SK-N-MC (cell line): ENCODE measurements at regions not wholly inside any gene's neighbourhood (a gene's known extent, or its start where the extent isn't known, plus 50 kb on each side); places are given as distances from the start of the nearest gene placed in this dataset.
"Not testable (repeated sequence)": the region's sequence is repeated elsewhere in the genome, so short reads cannot be mapped to it uniquely, and the experiment has no call there.

Experiments
- DNase-seq: peaks from one replicate; pipeline ENCODE4 v3.0.0-alpha.2; 2011; ENCODE audit warnings: low read depth, low spot score
- H3K27ac ChIP-seq: fragments of 200-600 bp; sonication (generic); 2 replicates; pipeline ENCODE4 v1.5.1; 2016; ENCODE audit warnings: mixed run types
- H3K36me3 ChIP-seq: fragments of 200-600 bp; sonication (generic); 2 replicates; pipeline ENCODE4 v1.6.1; 2017; ENCODE audit warnings: antibody characterized with exemption, low read length, mixed read lengths; ENCODE audit not compliant: insufficient read depth
- H3K4me3 ChIP-seq: fragments of 200-600 bp; sonication (generic); 2 replicates; pipeline ENCODE4 v1.5.1; 2016
- H3K9ac ChIP-seq: fragments of 200-600 bp; sonication (generic); 2 replicates; pipeline ENCODE4 v1.8.0; 2017; ENCODE audit warnings: mixed run types, mixed read lengths; ENCODE audit not compliant: insufficient read length
- H3K9me3 ChIP-seq: fragments of 200-600 bp; sonication (generic); 2 replicates; pipeline ENCODE4 v1.6.1; 2017; ENCODE audit warnings: low read depth, mild to moderate bottlenecking, antibody characterized with exemption, low read length, moderate library complexity, mixed read lengths
- EZH2 ChIP-seq: fragments of 200-600 bp; sonication (generic); IDR thresholded peaks from one replicate; pipeline ENCODE4 v1.6.1; 2017; ENCODE audit warnings: antibody characterized with exemption
- FOXP2 ChIP-seq: optimal IDR thresholded peaks from 2 replicates; pipeline ENCODE3; 2011; ENCODE audit warnings: mild to moderate bottlenecking, moderate library complexity; ENCODE audit not compliant: insufficient read depth; ENCODE audit errors: extremely low read length, control extremely low read depth
- POLR2AphosphoS5 ChIP-seq: IDR thresholded peaks from 2 replicates; pipeline ENCODE4 v1.6.1; 2012; ENCODE audit warnings: mild to moderate bottlenecking, low read depth, low read length, borderline replicate concordance

- not testable (repeated sequence) for H3K9me3 ChIP-seq, H3K27ac ChIP-seq, H3K4me3 ChIP-seq, H3K9ac ChIP-seq, DNase-seq, H3K36me3 ChIP-seq
These were observed 115.5 kb upstream of the FAM20C start for GRCh38 chr7:76829-77395.

GRCh38 chr7:78862-79261 lies 113.5 kb upstream of the FAM20C start:
- not testable (repeated sequence) for H3K4me3 ChIP-seq, DNase-seq, H3K9ac ChIP-seq, H3K27ac ChIP-seq, H3K36me3 ChIP-seq, H3K9me3 ChIP-seq

DNA sequence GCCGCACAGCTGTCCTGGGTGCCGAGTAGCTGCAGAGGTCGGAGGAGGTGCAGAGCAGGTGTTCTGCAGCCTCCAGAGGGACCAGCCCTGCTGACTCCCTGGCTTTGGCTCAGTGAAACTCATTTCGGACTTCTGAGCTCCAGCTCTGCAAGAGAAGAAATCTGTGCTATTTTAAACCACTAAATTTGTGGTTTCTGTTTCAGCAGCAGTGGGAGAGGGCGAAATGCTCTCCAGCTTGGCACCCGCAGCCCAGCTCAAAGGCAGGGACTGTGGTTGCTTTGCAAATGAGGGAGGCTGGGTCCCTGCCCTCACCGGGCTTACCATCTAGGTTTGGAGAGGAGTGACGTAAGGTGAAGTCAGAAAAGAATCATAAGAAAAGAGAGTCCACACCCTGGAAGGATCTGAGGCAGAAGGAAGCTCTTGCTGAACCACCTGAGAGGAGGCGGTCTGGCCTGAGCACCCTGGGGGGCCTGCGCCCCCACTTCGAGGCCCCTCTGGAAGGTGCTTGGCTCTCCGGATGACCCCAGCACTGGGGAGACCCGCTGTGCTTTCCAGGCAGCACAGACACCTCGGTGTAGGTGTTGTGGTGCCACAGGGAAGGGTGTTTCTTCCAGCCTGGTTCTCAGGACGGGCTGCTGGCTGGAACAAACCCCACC lies 112.8 kb upstream of the FAM20C start:
- H3K36me3 ChIP-seq, DNase-seq, H3K9ac ChIP-seq, H3K27ac ChIP-seq, H3K4me3 ChIP-seq, H3K9me3 ChIP-seq: not testable (repeated sequence)

DNA sequence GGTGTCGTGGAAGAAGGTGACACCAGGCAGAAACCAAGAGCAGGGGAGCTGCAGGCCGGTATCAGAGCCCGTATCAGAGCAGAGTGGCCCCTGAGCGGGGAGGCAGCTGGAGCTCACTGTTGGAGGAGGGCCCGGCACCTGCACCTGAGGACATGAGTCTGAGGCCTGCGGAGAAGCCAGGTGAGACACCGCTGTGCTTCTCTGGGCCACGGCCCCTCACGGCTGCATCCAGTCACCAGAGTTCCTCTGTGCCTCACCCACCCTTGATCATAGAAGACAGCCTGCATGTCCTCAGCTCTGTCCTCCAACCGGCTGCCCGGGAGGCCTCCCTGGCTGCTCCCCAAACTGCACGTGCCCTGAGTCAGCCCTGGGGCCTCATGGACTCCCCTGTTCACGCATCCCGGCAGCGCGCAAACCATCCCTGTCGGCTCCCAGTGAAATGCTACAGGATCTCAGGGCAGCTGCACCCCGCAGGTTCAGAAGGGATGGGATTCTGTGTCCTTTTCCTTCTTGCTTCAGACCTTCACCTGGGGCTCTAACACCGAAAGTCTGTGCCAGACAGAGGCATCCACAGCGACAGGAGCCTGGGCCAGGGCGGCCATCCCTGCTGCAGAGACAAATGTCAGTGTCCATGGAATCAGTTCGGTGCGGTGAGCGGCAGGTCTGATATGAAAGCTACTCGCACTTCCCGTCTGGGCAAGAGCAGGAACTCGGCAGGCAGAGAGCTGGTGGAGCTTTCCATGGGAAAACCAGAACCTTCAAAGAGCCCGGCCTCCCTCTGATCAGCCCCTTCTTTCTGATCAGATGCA lies 111.9 kb upstream of the FAM20C start:
- no peaks in the 10 kb centered on the region for H3K9me3 ChIP-seq
- TF ChIP-seq FOXP2, result no peak
- no peak for TF ChIP-seq POLR2AphosphoS5
- no peak for TF ChIP-seq EZH2
- DNase-seq, result no peak
- no peak overlapping the region for H3K9ac ChIP-seq
- no peak overlapping the region for H3K27ac ChIP-seq
- no peaks in the 10 kb centered on the region for H3K36me3 ChIP-seq
- H3K4me3 ChIP-seq, result no peak overlapping the region

DNA sequence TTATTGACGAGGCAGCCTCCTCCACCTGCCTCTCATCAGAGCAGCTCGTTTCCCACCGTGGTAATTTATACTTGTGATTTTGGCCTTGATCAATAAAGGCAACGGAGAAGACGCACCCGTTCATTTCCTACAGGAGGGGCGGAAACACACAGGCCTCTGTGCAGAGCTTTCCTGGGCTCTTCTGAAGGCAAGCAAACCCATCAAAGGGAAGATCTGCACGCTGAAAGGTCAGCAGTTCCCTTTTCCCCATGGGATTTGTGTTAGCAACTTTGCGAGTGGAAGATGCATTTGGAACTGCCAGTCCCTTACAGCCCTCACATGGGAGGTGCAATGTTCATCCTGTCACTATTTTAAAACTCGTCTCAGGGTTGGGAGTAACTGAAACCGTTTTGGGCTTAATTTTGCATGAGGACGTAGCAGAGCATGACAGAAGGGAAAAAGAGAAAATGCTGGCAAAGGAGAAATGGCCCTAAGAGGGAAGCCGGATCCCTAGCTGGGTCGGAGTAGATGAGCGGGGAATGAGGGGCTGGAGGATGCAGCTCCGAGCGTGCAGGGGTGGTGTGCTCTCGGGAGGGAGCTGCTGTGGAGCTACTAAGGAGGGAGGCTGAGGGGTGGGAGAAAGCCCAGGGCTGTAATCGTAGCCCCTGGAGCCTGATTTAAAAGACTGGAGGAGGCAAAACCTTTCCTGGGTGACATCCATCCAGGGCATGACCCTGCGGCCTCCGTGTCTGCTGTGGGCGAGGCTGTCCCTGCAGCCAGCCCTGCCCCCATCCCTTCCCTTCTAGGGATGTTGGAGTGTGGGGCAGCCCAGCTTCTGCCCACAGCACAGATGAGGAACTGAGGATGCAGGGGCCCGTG lies 111.1 kb upstream of the FAM20C start:
- no peaks in the 10 kb centered on the region for H3K36me3 ChIP-seq
- no peak overlapping the region for H3K27ac ChIP-seq
- H3K4me3 ChIP-seq, result no peak overlapping the region
- no peaks in the 10 kb centered on the region for H3K9me3 ChIP-seq
- H3K9ac ChIP-seq, result no peak overlapping the region
- TF ChIP-seq EZH2 (no peak), FOXP2 (no peak), POLR2AphosphoS5 (no peak)
- DNase-seq, result no peak

- TF ChIP-seq FOXP2 (no peak), POLR2AphosphoS5 (no peak), EZH2 (no peak)
- Histone ChIP-seq H3K4me3 (no peak overlapping the region), H3K36me3 (no peaks in the 10 kb centered on the region), H3K27ac (no peak overlapping the region), H3K9ac (no peak overlapping the region), H3K9me3 (no peaks in the 10 kb centered on the region)
- DNase-seq, result no peak
These were observed 110.2 kb upstream of the FAM20C start for GRCh38 chr7:81926-82756.

GRCh38 chr7:82757-83155 lies 109.6 kb upstream of the FAM20C start:
- Histone ChIP-seq H3K36me3 (no peaks in the 10 kb centered on the region), H3K9me3 (no peaks in the 10 kb centered on the region), H3K27ac (no peak overlapping the region), H3K9ac (no peak overlapping the region), H3K4me3 (no peak overlapping the region)
- DNase-seq, result no peak
- no peak for TF ChIP-seq FOXP2
- TF ChIP-seq EZH2, result no peak
- no peak for TF ChIP-seq POLR2AphosphoS5

GRCh38 chr7:83441-83840 lies 108.9 kb upstream of the FAM20C start:
- no peaks in the 10 kb centered on the region for H3K36me3 ChIP-seq
- no peak for DNase-seq
- TF ChIP-seq POLR2AphosphoS5, result no peak
- TF ChIP-seq FOXP2, result no peak
- H3K4me3 ChIP-seq, result no peak overlapping the region
- H3K9ac ChIP-seq, result no peak overlapping the region
- H3K27ac ChIP-seq, result no peak overlapping the region
- H3K9me3 ChIP-seq, result no peaks in the 10 kb centered on the region
